HCT116 (cell line): ENCODE measurements at regions not wholly inside any gene's neighbourhood (a gene's known extent, or its start where the extent isn't known, plus 50 kb on each side); places are given as distances from the start of the nearest gene placed in this dataset.

ENCODE experiments used
- ATAC-seq: fragments of 200-7000 bp; cut with Tn5 transposase; 2 replicates; pipeline ENCODE4 v1.9.1; 2020; ENCODE audit warnings: mild to moderate bottlenecking, moderate library complexity
- BruUV-seq: library from RNA; stranded (reverse); fragments of 400-500 nt; replicated peaks from 2 replicates; lab custom pipeline; 2021; lab: Mats Ljungman, UMichigan
- CTCF ChIA-PET: fragments of 300-600 bp; sonication (Branson Sonifier 250); formaldehyde crosslinking; loops from one replicate; lab custom pipeline; 2021; ENCODE audit warnings: antibody characterized with exemption; lab: Charles Lee
- POLR2A ChIA-PET: fragments of 300-600, 350-600 bp; sonication (Branson Sonifier 250); formaldehyde crosslinking; loops from one replicate; lab custom pipeline; 2021; ENCODE audit warnings: antibody characterized with exemption; lab: Charles Lee
- RAD21 ChIA-PET, 2 experiments: fragments of 300-600 bp; sonication (Branson Sonifier 250); formaldehyde crosslinking; loops; one replicate each; lab custom pipeline; 2023; ENCODE audit warnings: low total read pairs in 2 of 2; ENCODE audit not compliant: uncharacterized antibody in 2 of 2, unreplicated experiment in 2 of 2, low non-redundant PET in 1 of 2; lab: Charles Lee
- DNase-seq: peaks from one replicate; pipeline ENCODE4 v3.0.0-alpha.2; 2010; ENCODE audit warnings: low read depth, low spot score
- H2AFZ ChIP-seq: fragments of 200-600 bp; shearing (Covaris generic), sonication (generic); 2 replicates; pipeline ENCODE4 v1.6.1; 2017; ENCODE audit warnings: low read depth, mixed run types, mixed read lengths, antibody characterized with exemption, low read length; ENCODE audit not compliant: poor library complexity, severe bottlenecking
- H3K27ac ChIP-seq: 2 replicates; pipeline ENCODE4 v1.5.1; 2012; ENCODE audit warnings: low read depth, low read length
- H3K27me3 ChIP-seq: fragments of 200-600 bp; sonication (generic); 2 replicates; pipeline ENCODE4 v1.6.1; 2016; ENCODE audit warnings: mixed run types, low read length, mixed read lengths; ENCODE audit not compliant: insufficient read depth
- H3K36me3 ChIP-seq, 2 experiments: fragments of 200-500 bp in 1 of 2; fragments of 200-600 bp in 1 of 2; sonication (Bioruptor generic) in 1 of 2; sonication (generic) in 1 of 2; 2 replicates each; pipeline versions ENCODE4 v1.5.1 to v1.6.1; 2014 to 2016; ENCODE audit warnings: low read length in 2 of 2, inconsistent platforms in 1 of 2, mixed read lengths in 1 of 2, mixed run types in 1 of 2; ENCODE audit not compliant: insufficient read depth in 2 of 2, control insufficient read depth in 1 of 2
- H3K4me1 ChIP-seq, 2 experiments: fragments of 200-600 bp in 1 of 2; sonication (generic) in 1 of 2; 2 replicates each; pipeline versions ENCODE4 v1.5.1 to v1.6.1; 2012 to 2017; ENCODE audit warnings: low read length in 2 of 2, inconsistent platforms in 1 of 2, mild to moderate bottlenecking in 1 of 2, mixed read lengths in 1 of 2, mixed run types in 1 of 2, moderate library complexity in 1 of 2; ENCODE audit not compliant: insufficient read depth in 2 of 2, control insufficient read depth in 1 of 2
- H3K4me2 ChIP-seq: fragments of 200-600 bp; sonication (generic); 2 replicates; pipeline ENCODE4 v1.6.1; 2017; ENCODE audit warnings: mixed run types, low read length, mixed read lengths
- H3K4me3 ChIP-seq, 2 experiments: fragments of 200-600 bp in 1 of 2; sonication (generic) in 1 of 2; replicated peaks in 1 of 2; 2 replicates each; pipeline ENCODE4 v1.5.1; 2011 to 2016; ENCODE audit warnings: low read length in 2 of 2, control low read depth in 1 of 2, low read depth in 1 of 2, mild to moderate bottlenecking in 1 of 2, mixed read lengths in 1 of 2, mixed run types in 1 of 2
- H3K79me2 ChIP-seq: fragments of 200-600 bp; sonication (generic); 2 replicates; pipeline ENCODE4 v1.6.1; 2017; ENCODE audit warnings: mild to moderate bottlenecking, mixed run types, low read length, moderate library complexity, mixed read lengths; ENCODE audit not compliant: insufficient read depth
- H3K9ac ChIP-seq: fragments of 200-600 bp; sonication (generic); 2 replicates; pipeline ENCODE4 v1.6.1; 2016; ENCODE audit warnings: low read length, mixed read lengths
- H3K9me2 ChIP-seq: fragments of 200-600 bp; sonication (generic), shearing (Covaris generic); 2 replicates; pipeline ENCODE4 v1.6.1; 2017; ENCODE audit warnings: mixed run types, mild to moderate bottlenecking, moderate library complexity; ENCODE audit not compliant: insufficient read depth
- H3K9me3 ChIP-seq, 2 experiments: fragments of 200-500 bp in 1 of 2; fragments of 200-600 bp in 1 of 2; sonication (Bioruptor generic) in 1 of 2; sonication (generic) in 1 of 2; 2 replicates each; pipeline ENCODE4 v1.6.1; 2014 to 2017; ENCODE audit warnings: low read length in 2 of 2, mixed read lengths in 2 of 2, inconsistent platforms in 1 of 2, low read depth in 1 of 2, mild to moderate bottlenecking in 1 of 2, mixed run types in 1 of 2, moderate library complexity in 1 of 2; ENCODE audit not compliant: control insufficient read depth in 1 of 2, insufficient read depth in 1 of 2
- H4K20me1 ChIP-seq: fragments of 200-600 bp; sonication (generic), shearing (Covaris generic); 2 replicates; pipeline ENCODE4 v1.6.1; 2017; ENCODE audit warnings: mixed run types, mild to moderate bottlenecking, moderate library complexity; ENCODE audit not compliant: insufficient read depth
- CBX3 ChIP-seq: IDR thresholded peaks from 2 replicates; pipeline ENCODE4 v1.6.1; 2012; ENCODE audit warnings: low read depth
- CEBPB ChIP-seq: IDR thresholded peaks from 2 replicates; pipeline ENCODE4 v1.6.1; 2012; ENCODE audit warnings: low read depth
- EGR1 ChIP-seq: IDR thresholded peaks from 2 replicates; pipeline ENCODE4 v1.6.1; 2012; ENCODE audit warnings: low read depth
- ELF1 ChIP-seq: IDR thresholded peaks from 2 replicates; pipeline ENCODE4 v1.6.1; 2012; ENCODE audit warnings: low read depth, borderline replicate concordance
- EZH2 ChIP-seq: fragments of 200-600 bp; sonication (generic); IDR thresholded peaks from 2 replicates; pipeline ENCODE4 v1.6.1; 2017; ENCODE audit warnings: antibody characterized with exemption, mixed run types
- EZH2phosphoT487 ChIP-seq: fragments of 200-600 bp; IDR thresholded peaks from 2 replicates; pipeline ENCODE4 v1.6.1; 2018; ENCODE audit warnings: antibody characterized with exemption, borderline replicate concordance
- FOSL1 ChIP-seq: IDR thresholded peaks from 2 replicates; pipeline ENCODE4 v1.6.1; 2012; ENCODE audit warnings: low read depth
- JUND ChIP-seq: IDR thresholded peaks from 2 replicates; pipeline ENCODE4 v1.6.1; 2012
- POLR2A ChIP-seq: IDR thresholded peaks from 2 replicates; pipeline ENCODE4 v1.7.0; 2011; ENCODE audit warnings: borderline replicate concordance; ENCODE audit not compliant: insufficient read depth, insufficient read length; ENCODE audit errors: extremely low read depth
- POLR2AphosphoS5 ChIP-seq: IDR thresholded peaks from 2 replicates; pipeline ENCODE4 v1.6.1; 2011; ENCODE audit warnings: mild to moderate bottlenecking, low read depth, low read length, moderate library complexity
- TCF7L2 ChIP-seq: IDR thresholded peaks from 2 replicates; pipeline ENCODE4 v1.7.0; 2011; ENCODE audit warnings: borderline replicate concordance, inconsistent platforms; ENCODE audit not compliant: insufficient read depth, insufficient read length; ENCODE audit errors: extremely low read depth
- ZFX ChIP-seq: fragments of 450-650 bp; IDR thresholded peaks from 2 replicates; pipeline ENCODE4 v1.6.1; 2017
- intact Hi-C: fragments of 100-400 bp; cut with micrococcal nuclease; formaldehyde crosslinking; loops from 2 replicates; pipeline ENCODE4 v1.10.0; 2022
- TF ChIP-seq, protein P1 (sequence below): IDR thresholded peaks from 2 replicates; pipeline ENCODE4 v1.6.1; 2012; ENCODE audit warnings: low read depth
- TF ChIP-seq, protein P2 (sequence below), 3 experiments: fragments of 200-600 bp in 1 of 3; sonication (generic) in 1 of 3; IDR thresholded peaks in 2 of 3; conservative IDR thresholded peaks in 1 of 3; 2 replicates each; pipeline ENCODE4 v1.5.1; 2012 to 2017; ENCODE audit warnings: low read depth in 2 of 3, low read length in 2 of 3, antibody characterized with exemption in 1 of 3, borderline replicate concordance in 1 of 3, control low read depth in 1 of 3, mild to moderate bottlenecking in 1 of 3, mixed read lengths in 1 of 3, mixed run types in 1 of 3, moderate library complexity in 1 of 3; ENCODE audit not compliant: insufficient read depth in 1 of 3

DNA sequence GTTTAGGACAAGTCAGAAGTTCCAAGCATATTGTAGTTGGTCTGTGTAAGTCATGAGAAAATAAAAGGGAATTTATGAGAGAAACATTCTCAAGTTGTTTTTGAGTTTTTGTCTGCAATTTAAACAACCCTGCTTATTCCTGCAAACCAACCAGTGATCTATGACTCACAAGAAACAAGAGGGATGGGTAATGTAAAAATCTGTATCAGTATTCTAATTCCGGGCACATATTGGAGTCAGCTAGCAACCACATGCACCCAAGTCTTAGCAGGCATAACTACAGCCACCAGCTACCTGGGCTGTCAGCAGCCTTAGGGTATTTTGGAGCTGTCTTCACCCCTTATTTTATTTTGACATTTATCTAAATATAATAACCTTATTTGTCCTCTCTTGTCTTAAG, 128.7 kb upstream of the APC start:
- TF ChIP-seq FOSL1 = no peak
- no peak for TF ChIP-seq ZFX
- TF ChIP-seq POLR2A = no peak
- no peak for TF ChIP-seq EZH2phosphoT487
- TF ChIP-seq EGR1 = no peak
- no peak for TF ChIP-seq CEBPB
- TF ChIP-seq, all 23 proteins: peak for 0
- POLR2A ChIA-PET = no interaction called here
- Histone ChIP-seq H3K36me3 (no peaks in the 10 kb centered on the region), H3K79me2 (no peaks in the 10 kb centered on the region), H3K27me3 (no peaks in the 10 kb centered on the region), H3K4me2 (no peak overlapping the region), H3K9ac (no peak overlapping the region), H4K20me1 (no peaks in the 10 kb centered on the region), H3K9me2 (no peaks in the 10 kb centered on the region), H3K4me3 (no peak overlapping the region), H3K9me3 (no peaks in the 10 kb centered on the region), H2AFZ (no peak overlapping the region), H3K27ac (no peak overlapping the region), H3K4me1 (no peaks in the 10 kb centered on the region; a peak in 1 of 4 replicates)
- CTCF ChIA-PET = no interaction called here
- BruUV-seq = no TSS peak
- no peak for ATAC-seq
- no peak for DNase-seq
- intact Hi-C loops = no loop called here
- RAD21 ChIA-PET = no interaction called here

DNA sequence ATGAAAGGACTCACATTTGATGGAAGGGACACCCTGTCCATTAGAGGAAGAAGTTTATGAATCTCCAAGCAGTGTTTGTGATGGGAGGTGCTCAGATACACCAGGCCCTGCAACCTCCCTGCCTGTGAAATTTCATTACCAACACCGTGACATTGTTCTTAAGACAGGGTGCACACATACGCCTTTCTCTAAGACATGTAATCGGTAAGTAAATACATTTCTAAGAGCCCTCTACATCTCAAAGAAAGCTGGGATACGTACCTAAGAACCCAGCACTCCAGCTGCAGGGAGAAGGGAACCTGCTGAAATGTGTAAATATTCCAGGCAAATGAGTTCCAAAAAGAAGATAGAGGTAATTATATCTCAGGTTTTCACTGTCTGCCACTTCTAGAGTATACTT, 125.0 kb upstream of the APC start:
- Histone ChIP-seq H3K4me3 (no peak overlapping the region), H3K36me3 (no peaks in the 10 kb centered on the region), H2AFZ (no peak overlapping the region), H3K79me2 (no peaks in the 10 kb centered on the region), H4K20me1 (no peaks in the 10 kb centered on the region), H3K4me2 (no peak overlapping the region), H3K9me3 (no peaks in the 10 kb centered on the region), H3K27me3 (no peaks in the 10 kb centered on the region), H3K9me2 (no peaks in the 10 kb centered on the region), H3K4me1 (no peaks in the 10 kb centered on the region), H3K27ac (no peak overlapping the region), H3K9ac (no peak overlapping the region)
- TF ChIP-seq TCF7L2 (no peak), POLR2AphosphoS5 (no peak), JUND (no peak), CBX3 (no peak), EZH2 (no peak), ELF1 (no peak)
- TF ChIP-seq, protein P1, sequence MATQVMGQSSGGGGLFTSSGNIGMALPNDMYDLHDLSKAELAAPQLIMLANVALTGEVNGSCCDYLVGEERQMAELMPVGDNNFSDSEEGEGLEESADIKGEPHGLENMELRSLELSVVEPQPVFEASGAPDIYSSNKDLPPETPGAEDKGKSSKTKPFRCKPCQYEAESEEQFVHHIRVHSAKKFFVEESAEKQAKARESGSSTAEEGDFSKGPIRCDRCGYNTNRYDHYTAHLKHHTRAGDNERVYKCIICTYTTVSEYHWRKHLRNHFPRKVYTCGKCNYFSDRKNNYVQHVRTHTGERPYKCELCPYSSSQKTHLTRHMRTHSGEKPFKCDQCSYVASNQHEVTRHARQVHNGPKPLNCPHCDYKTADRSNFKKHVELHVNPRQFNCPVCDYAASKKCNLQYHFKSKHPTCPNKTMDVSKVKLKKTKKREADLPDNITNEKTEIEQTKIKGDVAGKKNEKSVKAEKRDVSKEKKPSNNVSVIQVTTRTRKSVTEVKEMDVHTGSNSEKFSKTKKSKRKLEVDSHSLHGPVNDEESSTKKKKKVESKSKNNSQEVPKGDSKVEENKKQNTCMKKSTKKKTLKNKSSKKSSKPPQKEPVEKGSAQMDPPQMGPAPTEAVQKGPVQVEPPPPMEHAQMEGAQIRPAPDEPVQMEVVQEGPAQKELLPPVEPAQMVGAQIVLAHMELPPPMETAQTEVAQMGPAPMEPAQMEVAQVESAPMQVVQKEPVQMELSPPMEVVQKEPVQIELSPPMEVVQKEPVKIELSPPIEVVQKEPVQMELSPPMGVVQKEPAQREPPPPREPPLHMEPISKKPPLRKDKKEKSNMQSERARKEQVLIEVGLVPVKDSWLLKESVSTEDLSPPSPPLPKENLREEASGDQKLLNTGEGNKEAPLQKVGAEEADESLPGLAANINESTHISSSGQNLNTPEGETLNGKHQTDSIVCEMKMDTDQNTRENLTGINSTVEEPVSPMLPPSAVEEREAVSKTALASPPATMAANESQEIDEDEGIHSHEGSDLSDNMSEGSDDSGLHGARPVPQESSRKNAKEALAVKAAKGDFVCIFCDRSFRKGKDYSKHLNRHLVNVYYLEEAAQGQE = no peak
- TF ChIP-seq, protein P2, sequence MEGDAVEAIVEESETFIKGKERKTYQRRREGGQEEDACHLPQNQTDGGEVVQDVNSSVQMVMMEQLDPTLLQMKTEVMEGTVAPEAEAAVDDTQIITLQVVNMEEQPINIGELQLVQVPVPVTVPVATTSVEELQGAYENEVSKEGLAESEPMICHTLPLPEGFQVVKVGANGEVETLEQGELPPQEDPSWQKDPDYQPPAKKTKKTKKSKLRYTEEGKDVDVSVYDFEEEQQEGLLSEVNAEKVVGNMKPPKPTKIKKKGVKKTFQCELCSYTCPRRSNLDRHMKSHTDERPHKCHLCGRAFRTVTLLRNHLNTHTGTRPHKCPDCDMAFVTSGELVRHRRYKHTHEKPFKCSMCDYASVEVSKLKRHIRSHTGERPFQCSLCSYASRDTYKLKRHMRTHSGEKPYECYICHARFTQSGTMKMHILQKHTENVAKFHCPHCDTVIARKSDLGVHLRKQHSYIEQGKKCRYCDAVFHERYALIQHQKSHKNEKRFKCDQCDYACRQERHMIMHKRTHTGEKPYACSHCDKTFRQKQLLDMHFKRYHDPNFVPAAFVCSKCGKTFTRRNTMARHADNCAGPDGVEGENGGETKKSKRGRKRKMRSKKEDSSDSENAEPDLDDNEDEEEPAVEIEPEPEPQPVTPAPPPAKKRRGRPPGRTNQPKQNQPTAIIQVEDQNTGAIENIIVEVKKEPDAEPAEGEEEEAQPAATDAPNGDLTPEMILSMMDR (IDR thresholded peaks at IDR 0.05 in 2 of 3, conservative IDR thresholded peaks at IDR 0.05 in 1 of 3; ENCODE audit: borderline replicate concordance in 1 of 3, insufficient read depth in 1 of 3, low read depth in 2 of 3, low read length in 2 of 3) = no peak
- no peak for ATAC-seq
- no TSS peak for BruUV-seq
- DNase-seq = no peak
- CTCF ChIA-PET = no interaction called here
- intact Hi-C loops = no loop called here
- RAD21 ChIA-PET = no interaction called here
- POLR2A ChIA-PET = no interaction called here
